GM12872 (cell line): ENCODE measurements at regions not wholly inside any gene's neighbourhood (a gene's known extent, or its start where the extent isn't known, plus 50 kb on each side); places are given as distances from the start of the nearest gene placed in this dataset.

ENCODE experiments used
- CTCF ChIP-seq: IDR thresholded peaks from 3 replicates; pipeline ENCODE4 v1.5.1; 2011; ENCODE audit warnings: low read depth, mild to moderate bottlenecking, low read length, moderate library complexity; ENCODE audit not compliant: insufficient read depth

GRCh38 chr2:30310371-30310770 lies 79.0 kb downstream of the LBH start:
- TF ChIP-seq CTCF = no peak

- TF ChIP-seq CTCF = no peak
These were observed 79.6 kb downstream of the LBH start for GRCh38 chr2:30310955-30311354.

GRCh38 chr2:30311711-30312110 lies 80.4 kb downstream of the LBH start:
- no peak for TF ChIP-seq CTCF

GRCh38 chr2:30312916-30313315 lies 81.6 kb downstream of the LBH start:
- TF ChIP-seq CTCF = no peak

GRCh38 chr2:30314981-30315380 lies 83.6 kb downstream of the LBH start:
- no peak for TF ChIP-seq CTCF

- no peak for TF ChIP-seq CTCF
These were observed 84.2 kb downstream of the LBH start for GRCh38 chr2:30315391-30316063.

GRCh38 chr2:30316408-30316807 lies 85.1 kb downstream of the LBH start:
- no peak for TF ChIP-seq CTCF
